WERI-Rb-1 (cell line): ENCODE measurements at regions not wholly inside any gene's neighbourhood (a gene's known extent, or its start where the extent isn't known, plus 50 kb on each side); places are given as distances from the start of the nearest gene placed in this dataset.

Experiments
- DNase-seq: peaks from one replicate; pipeline ENCODE4 v3.0.0-alpha.2; 2020
- H3K27ac ChIP-seq: fragments of 250-450 bp; sonication (Bioruptor Pico); 2 replicates; pipeline ENCODE4 v1.5.1; 2020; ENCODE audit warnings: mild to moderate bottlenecking, moderate library complexity
- H3K27me3 ChIP-seq: fragments of 250-450 bp; sonication (Bioruptor Pico); 2 replicates; pipeline ENCODE4 v1.5.1; 2021; ENCODE audit warnings: mild to moderate bottlenecking, low read depth, moderate library complexity; ENCODE audit not compliant: insufficient read depth, severe bottlenecking
- H3K36me3 ChIP-seq: fragments of 250-450 bp; sonication (Bioruptor Pico); 2 replicates; pipeline ENCODE4 v1.5.1; 2020; ENCODE audit warnings: mild to moderate bottlenecking, moderate library complexity
- H3K4me3 ChIP-seq: 2 replicates; pipeline ENCODE4 v1.5.1; 2011; ENCODE audit warnings: low read depth, mild to moderate bottlenecking, control low read depth, low read length
- H3K9me3 ChIP-seq: fragments of 250-450 bp; sonication (Bioruptor Pico); 2 replicates; pipeline ENCODE4 v1.5.1; 2021; ENCODE audit warnings: mild to moderate bottlenecking, moderate library complexity; ENCODE audit not compliant: severe bottlenecking
- TF ChIP-seq, protein P1 (sequence below): IDR thresholded peaks from 2 replicates; pipeline ENCODE4 v1.5.1; 2011; ENCODE audit warnings: low read depth, mild to moderate bottlenecking, control low read depth, inconsistent platforms, low read length

DNA sequence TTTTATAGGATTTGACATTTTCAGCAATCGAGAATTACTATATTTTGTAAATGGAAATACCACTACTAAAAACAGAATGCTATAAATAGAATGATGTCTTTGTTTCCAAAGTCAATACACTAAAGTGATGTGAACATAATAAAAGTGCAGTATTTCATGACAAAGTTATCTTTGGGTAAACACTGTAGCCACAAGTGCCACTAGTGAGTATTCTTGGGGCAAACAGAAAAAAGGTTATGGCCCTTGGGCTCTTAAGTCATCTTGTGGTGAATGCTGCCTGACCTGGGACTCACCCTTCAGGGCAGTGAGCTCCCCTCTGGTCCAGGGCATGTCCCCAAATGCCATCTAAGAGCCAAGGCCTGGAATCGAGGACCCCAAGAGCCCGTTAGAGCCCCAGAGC lies 99.2 kb upstream of the KYNU start:
- DNase-seq: no peak
- no peaks in the 10 kb centered on the region for H3K27me3 ChIP-seq
- H3K27ac ChIP-seq: no peak overlapping the region
- TF ChIP-seq, protein P1, sequence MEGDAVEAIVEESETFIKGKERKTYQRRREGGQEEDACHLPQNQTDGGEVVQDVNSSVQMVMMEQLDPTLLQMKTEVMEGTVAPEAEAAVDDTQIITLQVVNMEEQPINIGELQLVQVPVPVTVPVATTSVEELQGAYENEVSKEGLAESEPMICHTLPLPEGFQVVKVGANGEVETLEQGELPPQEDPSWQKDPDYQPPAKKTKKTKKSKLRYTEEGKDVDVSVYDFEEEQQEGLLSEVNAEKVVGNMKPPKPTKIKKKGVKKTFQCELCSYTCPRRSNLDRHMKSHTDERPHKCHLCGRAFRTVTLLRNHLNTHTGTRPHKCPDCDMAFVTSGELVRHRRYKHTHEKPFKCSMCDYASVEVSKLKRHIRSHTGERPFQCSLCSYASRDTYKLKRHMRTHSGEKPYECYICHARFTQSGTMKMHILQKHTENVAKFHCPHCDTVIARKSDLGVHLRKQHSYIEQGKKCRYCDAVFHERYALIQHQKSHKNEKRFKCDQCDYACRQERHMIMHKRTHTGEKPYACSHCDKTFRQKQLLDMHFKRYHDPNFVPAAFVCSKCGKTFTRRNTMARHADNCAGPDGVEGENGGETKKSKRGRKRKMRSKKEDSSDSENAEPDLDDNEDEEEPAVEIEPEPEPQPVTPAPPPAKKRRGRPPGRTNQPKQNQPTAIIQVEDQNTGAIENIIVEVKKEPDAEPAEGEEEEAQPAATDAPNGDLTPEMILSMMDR: no peak
- no peaks in the 10 kb centered on the region for H3K9me3 ChIP-seq
- H3K4me3 ChIP-seq: no peak overlapping the region
- no peaks in the 10 kb centered on the region for H3K36me3 ChIP-seq

DNA sequence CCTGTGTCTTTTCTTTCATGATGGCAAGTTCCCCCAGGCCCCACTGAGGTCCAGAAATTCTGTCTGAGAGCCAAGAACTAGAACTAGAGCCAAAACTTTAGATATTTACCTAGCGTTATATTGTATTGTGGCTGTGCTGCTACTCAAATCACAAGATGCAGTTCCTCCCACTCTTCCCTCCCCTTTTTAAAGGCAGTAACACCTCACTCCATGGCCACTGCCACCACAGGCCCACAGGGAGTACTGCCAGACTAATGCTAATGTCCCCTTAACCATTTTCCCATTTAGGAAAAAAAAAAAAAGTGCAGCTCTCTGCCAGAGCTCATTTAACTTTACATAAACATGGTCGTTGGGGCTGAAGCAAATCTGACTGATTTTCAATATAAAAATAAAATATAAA lies 99.7 kb upstream of the KYNU start:
- TF ChIP-seq, protein P1: no peak

DNA sequence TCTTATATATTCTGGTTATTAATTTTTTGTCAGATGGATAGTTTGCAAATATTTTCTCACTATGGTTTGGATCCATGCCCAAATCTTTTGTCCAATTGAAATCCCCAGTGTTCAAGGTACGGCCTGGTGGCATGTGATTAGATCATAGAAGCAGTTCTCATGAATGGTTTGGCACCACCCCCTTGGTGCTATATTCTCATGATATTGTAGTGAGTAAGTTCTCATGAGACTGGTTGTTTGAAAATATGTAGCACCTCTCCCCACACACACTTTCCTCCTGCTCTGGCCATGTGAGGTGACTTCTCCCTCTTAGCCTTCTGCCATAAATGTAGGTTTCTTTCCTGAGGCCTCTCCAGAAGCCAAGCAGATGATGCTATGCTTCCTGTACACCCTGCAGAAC lies 107.7 kb upstream of the KYNU start:
- no peaks in the 10 kb centered on the region for H3K9me3 ChIP-seq
- no peaks in the 10 kb centered on the region for H3K36me3 ChIP-seq

More for the DNA sequence above, 99.7 kb upstream of the KYNU start:
- no peak for DNase-seq
- H3K36me3 ChIP-seq: no peaks in the 10 kb centered on the region
- no peaks in the 10 kb centered on the region for H3K9me3 ChIP-seq
- H3K27me3 ChIP-seq: no peaks in the 10 kb centered on the region
- H3K27ac ChIP-seq: no peak overlapping the region
- H3K4me3 ChIP-seq: no peak overlapping the region

DNA sequence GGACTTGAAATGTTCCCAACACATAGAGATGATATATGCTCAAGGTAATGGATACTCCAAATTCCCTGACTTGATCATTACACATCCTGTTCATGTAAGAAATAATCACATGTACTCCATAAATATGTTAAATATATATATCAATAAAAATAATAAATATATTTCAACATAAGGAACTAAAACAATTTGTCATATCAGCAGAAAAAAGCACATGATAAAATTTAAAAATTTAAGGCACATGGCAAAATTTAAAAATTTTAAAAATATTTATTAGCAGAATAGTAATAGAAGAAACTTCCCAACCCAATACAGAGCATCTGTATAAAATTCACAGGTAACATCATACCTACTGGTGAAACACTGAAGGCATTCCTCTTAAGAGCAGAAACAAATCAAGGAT lies 109.6 kb upstream of the KYNU start:
- no peaks in the 10 kb centered on the region for H3K9me3 ChIP-seq
- H3K27me3 ChIP-seq: no peaks in the 10 kb centered on the region
- H3K4me3 ChIP-seq: no peak overlapping the region
- no peak for DNase-seq
- TF ChIP-seq, protein P1: no peak
- H3K27ac ChIP-seq: no peak overlapping the region
- no peaks in the 10 kb centered on the region for H3K36me3 ChIP-seq

More for the DNA sequence above, 107.7 kb upstream of the KYNU start:
- Histone ChIP-seq H3K27ac (no peak overlapping the region), H3K4me3 (no peak overlapping the region), H3K27me3 (no peaks in the 10 kb centered on the region)
- no peak for DNase-seq
- TF ChIP-seq, protein P1: no peak

DNA sequence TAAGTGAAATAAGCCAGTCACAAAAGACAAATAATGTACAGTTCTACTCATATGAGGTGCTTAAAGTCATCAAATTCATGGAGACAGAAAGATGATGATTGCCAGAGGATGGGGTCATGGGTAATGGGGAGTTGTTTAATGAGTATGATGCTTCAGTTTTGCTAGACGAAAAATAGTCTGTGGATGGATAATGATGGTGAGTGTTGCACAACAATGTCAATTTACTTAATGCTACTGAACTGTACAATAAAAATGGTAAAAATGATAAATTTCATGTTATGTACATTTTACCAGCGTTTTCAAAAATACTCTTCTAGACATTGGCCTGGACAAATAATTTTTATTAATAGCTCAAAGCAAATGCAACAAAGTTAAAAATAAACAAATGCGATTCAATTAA lies 118.5 kb upstream of the KYNU start:
- no peak overlapping the region for H3K27ac ChIP-seq
- no peaks in the 10 kb centered on the region for H3K27me3 ChIP-seq
- DNase-seq: no peak
- TF ChIP-seq, protein P1: no peak
- no peak overlapping the region for H3K4me3 ChIP-seq
- no peaks in the 10 kb centered on the region for H3K9me3 ChIP-seq
- H3K36me3 ChIP-seq: no peaks in the 10 kb centered on the region

DNA sequence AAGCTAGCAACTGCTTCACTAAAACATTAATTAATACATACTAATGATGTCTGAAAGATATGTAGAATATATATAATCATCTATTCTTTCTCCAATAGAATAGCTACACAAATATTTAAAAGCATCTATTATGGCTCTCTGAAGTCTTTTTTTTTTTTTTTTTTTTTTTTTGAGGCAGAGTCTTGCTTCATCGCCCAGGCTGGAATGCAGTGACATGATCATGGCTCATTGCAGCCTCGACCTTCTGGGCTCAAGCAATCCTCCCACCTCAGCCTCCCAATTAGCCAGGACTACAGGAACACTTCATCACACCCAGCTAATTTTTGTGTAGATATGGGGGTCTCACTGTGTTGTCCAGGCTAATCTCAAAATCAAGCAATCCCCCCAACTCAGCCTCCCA lies 120.4 kb upstream of the KYNU start:
- Histone ChIP-seq H3K36me3 (no peaks in the 10 kb centered on the region), H3K4me3 (no peak overlapping the region), H3K9me3 (no peaks in the 10 kb centered on the region), H3K27me3 (no peaks in the 10 kb centered on the region), H3K27ac (no peak overlapping the region)
- TF ChIP-seq, protein P1: no peak
- DNase-seq: no peak
